OCI-LY1 (cell line): ENCODE measurements at regions not wholly inside any gene's neighbourhood (a gene's known extent, or its start where the extent isn't known, plus 50 kb on each side); places are given as distances from the start of the nearest gene placed in this dataset.
"Not testable (repeated sequence)": the region's sequence is repeated elsewhere in the genome, so short reads cannot be mapped to it uniquely, and the experiment has no call there.

ENCODE experiments used
- CTCF ChIP-seq: fragments of 200-600 bp; sonication (generic), shearing (Covaris generic); IDR thresholded peaks from 2 replicates; pipeline ENCODE4 v1.5.1; 2017; ENCODE audit warnings: mild to moderate bottlenecking, antibody characterized with exemption, low read length, moderate library complexity, mixed read lengths
- EZH2 ChIP-seq: fragments of 200-600 bp; sonication (generic), shearing (Covaris generic); IDR thresholded peaks from 2 replicates; pipeline ENCODE4 v1.8.0; 2017; ENCODE audit warnings: borderline replicate concordance, mixed run types, mild to moderate bottlenecking, antibody characterized with exemption, low read length, moderate library complexity, mixed read lengths

GRCh38 chr16:21487956-21488355 lies 111.4 kb upstream of the METTL9 start:
- not testable (repeated sequence) for TF ChIP-seq CTCF, EZH2
